GM12865 (cell line): ENCODE measurements at regions not wholly inside any gene's neighbourhood (a gene's known extent, or its start where the extent isn't known, plus 50 kb on each side); places are given as distances from the start of the nearest gene placed in this dataset.

Experiments
- DNase-seq: peaks from one replicate; pipeline ENCODE4 v3.0.0; 2010; ENCODE audit warnings: low read depth
- H3K4me3 ChIP-seq: 2 replicates; pipeline ENCODE4 v1.5.1; 2011; ENCODE audit warnings: mild to moderate bottlenecking, low read depth, low read length, control low read depth
- CTCF ChIP-seq: IDR thresholded peaks from 2 replicates; pipeline ENCODE4 v1.5.1; 2011; ENCODE audit warnings: low read length, control low read depth, low read depth, inconsistent platforms; ENCODE audit not compliant: insufficient read depth; ENCODE audit errors: missing control alignments

DNA sequence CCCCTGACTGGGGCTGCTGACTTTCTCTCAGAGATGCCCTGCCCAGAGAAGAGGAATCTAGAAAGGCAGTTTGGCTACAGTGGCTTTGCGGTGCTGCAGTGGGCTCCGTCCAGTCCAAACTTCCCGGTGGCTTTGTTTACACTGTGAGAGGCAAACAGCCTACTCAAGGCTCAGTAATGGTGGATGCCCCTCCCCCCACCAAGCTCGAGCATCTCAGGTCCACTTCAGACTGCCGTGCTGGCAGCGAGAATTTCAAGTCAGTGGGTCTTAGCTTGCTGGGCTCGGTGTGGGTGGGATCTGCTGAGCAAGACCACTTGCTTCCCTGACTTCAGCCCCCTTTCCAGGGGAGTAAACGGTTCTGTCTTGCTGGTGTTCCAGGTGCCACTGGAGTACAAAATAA lies 734.5 kb upstream of the LRRN3 start:
- DNase-seq = no peak
- TF ChIP-seq CTCF = no peak
- no peak overlapping the region for H3K4me3 ChIP-seq

GRCh38 chr7:110358028-110358427 lies 732.9 kb upstream of the LRRN3 start:
- TF ChIP-seq CTCF = no peak
- H3K4me3 ChIP-seq = no peak overlapping the region
- no peak for DNase-seq

- TF ChIP-seq CTCF = no peak
- H3K4me3 ChIP-seq = no peak overlapping the region
- DNase-seq = no peak
Measured at GRCh38 chr7:110371709-110372108, 719.2 kb upstream of the LRRN3 start.

GRCh38 chr7:110372685-110373084 lies 718.2 kb upstream of the LRRN3 start:
- TF ChIP-seq CTCF = no peak
- no peak overlapping the region for H3K4me3 ChIP-seq
- DNase-seq = no peak

- DNase-seq = no peak
- H3K4me3 ChIP-seq = no peak overlapping the region
- TF ChIP-seq CTCF = no peak
Measured at GRCh38 chr7:110373416-110373815, 717.5 kb upstream of the LRRN3 start.

- no peak for TF ChIP-seq CTCF
- DNase-seq = no peak
- H3K4me3 ChIP-seq = no peak overlapping the region
Measured at GRCh38 chr7:110373859-110374258, 717.1 kb upstream of the LRRN3 start.

GRCh38 chr7:110375068-110375467 lies 715.9 kb upstream of the LRRN3 start:
- no peak overlapping the region for H3K4me3 ChIP-seq
- DNase-seq = no peak
- TF ChIP-seq CTCF = no peak
